ENCODE measurements at regions not wholly inside any gene's neighbourhood (a gene's known extent, or its start where the extent isn't known, plus 50 kb on each side); places are given as distances from the start of the nearest gene placed in this dataset.

GRCh38 chr2:67289921-67290371 lies 107.2 kb upstream of the ETAA1 start:
- in situ Hi-C loops (cut with MboI), result no loop called here
- ChIA-PET RAD21 (ENCODE audit: unreplicated experiment) (no interaction called here), POLR2A (no interaction called here), SMC1A (ENCODE audit: uncharacterized antibody, unreplicated experiment) (no interaction called here), CTCF (no interaction called here)
- Histone ChIP-seq H3K9ac (ENCODE audit: control insufficient read depth, insufficient read depth, low read length) (no peak overlapping the region), H3K27ac (ENCODE audit: control insufficient read depth, insufficient read depth) (no peak overlapping the region), H3K36me3 (ENCODE audit: control insufficient read depth in 2 of 2, insufficient read depth in 2 of 2, low read length in 1 of 2) (no peaks in the 10 kb centered on the region), H3K9me3 (replicated peaks; ENCODE audit: control insufficient read depth, insufficient read depth, low read length) (no peaks in the 10 kb centered on the region), H2AFZ (ENCODE audit: control insufficient read depth, low read depth, low read length) (no peak overlapping the region), H3K4me2 (ENCODE audit: control insufficient read depth, insufficient read depth) (no peak overlapping the region), H3K27me3 (replicated peaks in 1 of 2; ENCODE audit: control insufficient read depth in 2 of 2, insufficient read depth in 2 of 2, low read length in 1 of 2) (no peaks in the 10 kb centered on the region), H4K20me1 (ENCODE audit: control insufficient read depth, insufficient read depth) (no peaks in the 10 kb centered on the region), H3K79me2 (ENCODE audit: control insufficient read depth, insufficient read depth, low read length) (no peaks in the 10 kb centered on the region), H3K4me3 (no peak overlapping the region), H3K4me1 (ENCODE audit: control insufficient read depth, insufficient read depth, low read length) (no peaks in the 10 kb centered on the region)
- BruUV-seq (replicated peaks), result no TSS peak
- WGBS (ENCODE audit: insufficient coverage, insufficient replicate concordance, low lambda C conversion rate, missing lambda C conversion rate), result 0% methylated on average over 1 of the region's 1 CpG
- no peak for FAIRE-seq
- intact Hi-C loops (cut with micrococcal nuclease; ENCODE audit: unreplicated experiment), result no loop called here
- no peak for DNase-seq (ENCODE audit: low read depth, low spot score)
- TF ChIP-seq YBX1 (IDR thresholded peaks at IDR 0.05), result no peak
- TF ChIP-seq, protein P1, sequence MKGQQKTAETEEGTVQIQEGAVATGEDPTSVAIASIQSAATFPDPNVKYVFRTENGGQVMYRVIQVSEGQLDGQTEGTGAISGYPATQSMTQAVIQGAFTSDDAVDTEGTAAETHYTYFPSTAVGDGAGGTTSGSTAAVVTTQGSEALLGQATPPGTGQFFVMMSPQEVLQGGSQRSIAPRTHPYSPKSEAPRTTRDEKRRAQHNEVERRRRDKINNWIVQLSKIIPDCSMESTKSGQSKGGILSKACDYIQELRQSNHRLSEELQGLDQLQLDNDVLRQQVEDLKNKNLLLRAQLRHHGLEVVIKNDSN (IDR thresholded peaks at IDR 0.05; ENCODE audit: borderline replicate concordance, extremely low read length, insufficient read depth, low read depth, low read length), result no peak
- TF ChIP-seq ETV6 (conservative IDR thresholded peaks at IDR 0.05 in 1 of 2, IDR thresholded peaks at IDR 0.05 in 1 of 2; ENCODE audit: borderline replicate concordance in 1 of 2, low read depth in 1 of 2), result no peak
- TF ChIP-seq HDGF (IDR thresholded peaks at IDR 0.05), result no peak
- no peak for TF ChIP-seq SREBF1 (IDR thresholded peaks at IDR 0.05; ENCODE audit: low read length)
- ATAC-seq, result no peak

DNA sequence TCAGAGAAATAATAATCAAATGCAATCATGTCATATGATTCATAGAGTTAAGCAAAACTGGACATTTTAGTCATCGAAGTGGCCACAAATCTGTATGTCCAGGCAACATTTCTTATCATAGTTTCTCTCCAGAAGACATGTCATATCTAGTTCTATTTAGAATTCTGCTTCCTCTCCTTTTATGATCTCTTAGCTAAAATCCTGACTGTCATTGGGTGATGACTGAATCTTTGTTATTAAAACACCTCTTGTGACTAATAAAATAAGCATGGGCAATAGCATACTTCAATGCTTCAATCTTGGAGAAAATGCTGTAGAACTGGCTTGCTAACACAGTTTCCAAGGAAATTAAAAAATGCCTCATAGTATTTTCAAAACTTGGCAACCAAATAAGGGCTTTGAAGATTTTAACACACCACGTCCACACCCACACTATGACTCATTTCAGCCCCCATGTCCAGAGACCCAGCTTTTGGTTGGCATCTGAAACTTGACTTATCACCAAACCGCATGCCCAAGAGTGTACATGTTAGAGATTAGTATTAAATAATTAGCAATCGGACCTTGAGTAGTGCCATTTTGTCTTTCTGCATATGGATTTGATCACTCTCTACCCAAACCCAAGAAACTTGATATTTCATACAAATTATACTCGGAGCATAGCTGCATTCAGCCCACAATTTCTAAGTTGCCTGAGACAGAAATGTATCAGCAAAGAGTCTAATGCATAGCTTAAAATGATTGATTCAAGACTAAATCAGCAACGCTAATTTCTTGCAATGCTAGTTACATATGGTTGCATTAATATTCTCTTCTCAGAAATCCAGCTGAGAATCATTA lies 106.5 kb upstream of the ETAA1 start:
- intact Hi-C loops (cut with micrococcal nuclease; ENCODE audit: unreplicated experiment) (no loop called here), in situ Hi-C loops (cut with MboI) (no loop called here)
- Histone ChIP-seq H3K4me1 (ENCODE audit: control insufficient read depth, insufficient read depth, low read length) (no peaks in the 10 kb centered on the region), H3K79me2 (ENCODE audit: control insufficient read depth, insufficient read depth, low read length) (no peaks in the 10 kb centered on the region), H2AFZ (ENCODE audit: control insufficient read depth, low read depth, low read length) (no peak overlapping the region), H4K20me1 (ENCODE audit: control insufficient read depth, insufficient read depth) (no peaks in the 10 kb centered on the region), H3K9ac (ENCODE audit: control insufficient read depth, insufficient read depth, low read length) (no peak overlapping the region), H3K27ac (ENCODE audit: control insufficient read depth, insufficient read depth) (no peak overlapping the region), H3K27me3 (replicated peaks in 1 of 2; ENCODE audit: control insufficient read depth in 2 of 2, insufficient read depth in 2 of 2, low read length in 1 of 2) (no peaks in the 10 kb centered on the region), H3K36me3 (ENCODE audit: control insufficient read depth in 2 of 2, insufficient read depth in 2 of 2, low read length in 1 of 2) (no peaks in the 10 kb centered on the region), H3K4me3 (no peak overlapping the region), H3K4me2 (ENCODE audit: control insufficient read depth, insufficient read depth) (no peak overlapping the region), H3K9me3 (replicated peaks; ENCODE audit: control insufficient read depth, insufficient read depth, low read length) (no peaks in the 10 kb centered on the region)
- no peak for TF ChIP-seq SP1 (IDR thresholded peaks at IDR 0.05; ENCODE audit: low read depth, low read length)
- no peak for TF ChIP-seq PML (IDR thresholded peaks at IDR 0.05; ENCODE audit: low read length)
- CTCF ChIA-PET, result no interaction called here
- SMC1A ChIA-PET (ENCODE audit: uncharacterized antibody, unreplicated experiment), result no interaction called here
- DNase-seq (ENCODE audit: low read depth, low spot score) (no peak), FAIRE-seq (no peak), ATAC-seq (peak; percentile 35; the same call in 1 of the 3 replicates)
- RAD21 ChIA-PET (ENCODE audit: unreplicated experiment), result no interaction called here
- 30% methylated on average over 6 of the region's 6 CpGs for WGBS (ENCODE audit: insufficient coverage, insufficient replicate concordance, low lambda C conversion rate, missing lambda C conversion rate)
- POLR2A ChIA-PET, result no interaction called here
- no TSS peak for BruUV-seq (replicated peaks)

Measured in GM12878 (cell line).